ENCODE measurements at regions not wholly inside any gene's neighbourhood (a gene's known extent, or its start where the extent isn't known, plus 50 kb on each side); places are given as distances from the start of the nearest gene placed in this dataset.

DNA sequence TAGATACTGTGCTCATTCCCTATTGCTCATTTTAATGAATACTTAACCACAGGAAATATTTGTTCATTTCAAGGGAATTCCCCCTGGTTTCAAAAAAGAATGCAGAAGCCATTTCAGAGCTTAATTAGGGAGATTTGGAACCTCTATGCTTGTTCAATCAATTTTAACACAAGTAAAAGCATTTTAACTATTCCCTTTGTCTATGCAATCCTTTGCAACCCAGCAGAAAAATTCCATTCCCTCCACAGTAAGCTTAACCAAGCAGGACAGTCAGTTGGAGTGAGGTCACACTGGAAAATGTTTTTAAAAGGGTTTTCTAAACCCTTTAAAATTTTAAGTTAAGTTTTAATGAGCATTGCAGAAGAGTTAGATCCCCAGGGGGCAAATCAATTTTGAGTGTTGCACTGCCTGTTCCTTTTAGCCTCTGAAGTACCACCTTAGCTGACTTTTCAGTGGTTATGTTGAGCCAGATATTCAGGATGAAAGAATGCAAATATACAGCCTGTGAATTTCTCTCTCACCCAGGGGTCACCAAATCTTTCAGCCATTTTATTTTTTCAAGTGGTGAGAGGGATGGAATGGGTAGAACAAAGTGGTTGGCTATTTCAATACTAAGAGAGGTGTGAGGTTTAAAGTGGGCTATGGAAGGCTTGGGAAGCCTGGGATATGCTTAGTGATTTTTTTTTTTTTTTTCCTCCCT is 356.2 kb upstream of the NUDT12 start:
- FAIRE-seq (no peak), DNase-seq (ENCODE audit: low spot score in 2 of 2) (no peak)

DNA sequence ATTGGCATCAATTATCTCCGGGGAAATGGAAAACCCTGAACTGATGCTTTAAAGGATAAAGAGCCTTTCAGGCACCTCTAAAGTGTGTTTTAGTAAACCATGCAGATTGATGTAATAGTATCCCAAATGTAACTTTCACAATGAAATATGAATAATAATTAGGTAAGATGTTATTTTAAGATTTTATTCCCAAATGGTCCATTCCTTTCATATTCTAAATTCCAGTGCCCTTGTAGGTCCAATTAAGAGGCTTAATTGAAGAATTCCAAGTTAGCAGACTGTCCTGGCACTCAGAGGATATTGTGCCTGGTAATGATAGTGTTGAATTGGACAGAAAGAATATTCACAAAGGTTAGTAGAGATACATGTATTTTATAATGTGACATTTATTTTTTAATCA is 352.5 kb upstream of the NUDT12 start:
- FAIRE-seq (no peak), DNase-seq (ENCODE audit: low spot score in 2 of 2) (no peak)

DNA sequence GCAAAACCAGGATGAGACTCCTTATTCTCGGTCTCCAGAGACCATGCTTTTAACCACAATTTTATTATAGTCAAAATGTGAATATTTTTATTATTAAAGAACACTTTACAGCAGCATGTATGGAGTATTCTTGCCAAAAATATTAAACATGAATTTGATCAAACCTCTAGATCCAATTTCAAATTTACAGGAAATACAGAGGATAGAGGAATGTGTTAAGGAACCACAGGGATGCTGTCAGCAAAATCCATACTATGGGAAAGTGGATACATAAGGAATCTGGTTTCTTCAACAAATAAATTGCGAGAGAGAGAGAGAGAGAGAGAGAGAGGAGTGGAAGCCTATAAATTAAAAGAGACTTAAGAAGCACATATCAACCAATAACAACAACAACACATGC is 348.2 kb upstream of the NUDT12 start:
- DNase-seq (ENCODE audit: low spot score in 2 of 2) (no peak), FAIRE-seq (no peak)

DNA sequence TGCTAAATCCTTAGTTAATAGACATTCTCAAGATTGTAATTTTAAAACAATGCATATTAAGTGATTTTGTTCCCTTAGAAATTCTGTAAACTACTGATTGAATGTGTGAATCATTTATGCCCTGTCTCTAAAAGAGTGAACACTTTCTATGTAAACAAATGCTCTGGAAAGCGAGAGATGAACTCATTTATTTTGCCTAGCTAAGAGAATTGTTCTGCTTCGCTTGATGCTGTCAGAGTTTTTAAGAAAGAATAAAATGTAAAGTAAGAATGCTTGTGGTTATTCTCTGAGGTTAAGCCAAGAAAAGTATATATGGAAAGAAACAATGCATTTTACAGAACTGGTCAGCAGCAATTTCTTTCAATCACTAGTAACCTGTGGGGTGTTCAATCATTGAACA is 347.4 kb upstream of the NUDT12 start:
- DNase-seq (ENCODE audit: low spot score in 2 of 2) (no peak), FAIRE-seq (no peak)

DNA sequence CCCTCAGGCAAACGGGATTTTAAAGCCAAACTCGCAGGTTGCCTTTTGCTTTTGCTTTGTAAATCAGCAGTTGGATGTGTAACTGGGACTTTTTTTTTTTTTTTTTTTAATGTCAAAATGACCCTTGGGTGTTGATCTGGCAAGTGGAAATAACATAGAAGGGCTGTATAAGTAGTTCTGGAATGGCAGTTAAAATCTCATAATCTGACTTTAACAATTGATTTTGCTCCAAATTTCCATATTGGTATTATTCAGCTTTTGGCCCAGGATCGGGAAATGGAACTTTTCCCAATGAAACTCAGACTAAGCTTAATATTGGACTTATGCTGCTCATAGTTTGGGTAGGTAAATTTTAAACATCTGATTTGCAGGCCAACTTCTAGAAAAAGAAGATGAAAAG is 346.8 kb upstream of the NUDT12 start:
- DNase-seq (ENCODE audit: low spot score in 2 of 2) (no peak), FAIRE-seq (no peak)

DNA sequence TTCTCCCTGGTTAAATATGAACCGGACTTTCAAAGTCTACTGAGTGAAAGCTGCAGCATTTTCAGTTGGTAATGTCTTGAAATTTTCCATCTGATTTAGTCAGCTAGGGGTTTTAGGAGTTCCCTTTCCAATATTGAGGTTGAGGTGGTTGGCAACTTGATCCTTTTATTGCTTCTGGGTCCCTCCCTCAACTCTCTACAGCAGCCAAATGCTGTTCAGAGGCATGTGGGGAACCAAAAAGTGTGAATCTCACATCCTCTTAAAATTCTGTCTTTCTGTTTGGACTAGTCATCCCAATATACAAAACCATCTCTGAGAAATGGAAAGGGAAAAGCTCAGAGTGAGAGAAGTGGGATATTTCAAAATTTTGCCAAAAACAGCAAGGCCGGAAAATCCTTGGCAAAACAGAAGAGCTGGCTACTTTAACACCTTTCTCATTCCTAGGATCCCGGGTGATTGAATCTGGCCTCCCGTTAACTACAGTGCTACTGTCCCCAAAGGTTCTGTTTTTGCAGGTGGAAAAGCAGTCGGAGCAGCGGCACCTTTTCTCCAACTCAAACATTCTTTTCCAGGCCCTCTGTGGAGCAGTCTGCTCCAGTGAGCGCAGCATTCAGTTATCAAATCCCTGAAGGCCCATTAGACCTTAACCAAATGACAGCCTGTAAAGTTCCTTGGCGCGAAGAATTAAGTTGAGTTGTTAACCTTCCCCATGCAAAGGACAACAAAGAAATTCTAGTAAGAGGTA is 345.9 kb upstream of the NUDT12 start:
- DNase-seq (ENCODE audit: low spot score in 2 of 2) (no peak), FAIRE-seq (no peak)

DNA sequence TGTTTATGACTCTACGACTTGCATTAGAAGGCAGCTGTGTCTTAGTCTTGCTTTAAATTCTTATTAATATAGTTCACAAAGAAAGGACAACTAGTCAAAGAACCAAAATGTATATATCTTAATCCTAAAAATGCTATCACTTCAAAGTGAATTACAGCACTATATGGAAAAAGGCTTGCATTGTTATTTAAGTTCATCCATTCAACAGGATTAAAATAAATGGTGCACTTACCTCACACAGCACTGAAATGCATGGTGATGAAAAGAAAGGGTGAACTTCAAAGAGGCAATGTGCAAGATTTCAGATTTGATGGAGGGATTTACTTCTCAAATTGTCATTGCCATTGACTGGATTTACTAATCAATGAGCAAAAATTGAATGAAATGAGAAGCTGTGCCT is 344.4 kb upstream of the NUDT12 start:
- DNase-seq (ENCODE audit: low spot score in 2 of 2) (no peak), FAIRE-seq (no peak)

DNA sequence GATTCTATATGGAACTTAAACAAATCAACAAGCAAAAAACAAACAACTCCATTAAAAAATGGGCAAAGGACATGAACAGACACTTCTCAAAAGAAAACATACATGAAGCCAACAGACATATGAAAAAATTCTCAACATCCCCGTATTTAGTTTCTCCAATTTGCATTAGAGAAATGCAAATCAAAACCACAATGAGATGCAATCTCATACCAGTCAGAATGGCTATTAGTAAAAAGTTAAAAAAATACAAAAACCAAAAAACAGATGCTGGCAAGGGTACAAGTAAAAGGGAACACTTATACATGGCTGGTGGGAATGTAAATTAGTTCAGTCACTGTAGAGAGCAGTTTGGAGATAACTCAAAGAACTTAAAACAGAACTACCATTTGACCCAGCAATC is 342.1 kb upstream of the NUDT12 start:
- DNase-seq (ENCODE audit: low spot score in 2 of 2) (no peak), FAIRE-seq (no peak)

DNA sequence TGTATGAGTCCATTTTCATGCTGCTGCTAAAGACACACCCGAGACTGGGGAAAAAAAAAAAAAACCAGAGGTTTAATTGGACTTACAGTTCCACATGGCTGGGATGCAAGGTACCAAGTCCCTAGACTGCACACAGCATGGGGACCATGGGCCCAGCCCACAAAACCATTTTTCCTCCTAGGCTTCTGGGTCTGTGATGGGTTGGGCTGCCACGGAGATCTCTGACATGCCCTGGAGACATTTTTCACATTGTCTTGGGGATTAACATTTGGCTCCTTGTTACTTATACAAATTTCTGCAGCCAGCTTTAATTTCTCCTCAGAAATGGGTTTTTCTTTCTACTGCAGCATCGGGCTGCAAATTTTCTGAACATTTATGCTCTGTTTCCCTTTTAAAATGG is 340.3 kb upstream of the NUDT12 start:
- DNase-seq (ENCODE audit: low spot score in 2 of 2): no peak

DNA sequence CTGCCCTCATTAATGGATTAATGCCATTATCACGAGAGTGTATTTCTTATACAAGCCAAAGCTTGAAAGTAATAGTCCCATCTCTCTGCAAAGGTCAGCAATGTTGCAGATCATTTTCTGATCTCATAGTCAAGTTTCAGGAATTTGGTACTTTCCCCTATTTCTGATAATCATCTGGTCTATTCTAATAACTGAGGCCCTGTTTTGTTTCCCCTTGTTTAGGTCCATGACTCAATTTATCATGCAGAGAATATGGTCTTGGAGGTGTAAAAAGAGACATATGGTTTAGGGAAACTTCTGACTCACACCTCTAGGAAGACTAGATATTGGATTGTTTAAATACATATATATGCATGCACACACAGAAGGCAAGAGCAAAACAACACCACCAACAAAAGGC is 339.3 kb upstream of the NUDT12 start:
- FAIRE-seq: no peak
- DNase-seq (ENCODE audit: low spot score in 2 of 2): no peak

More for the DNA sequence above, 340.3 kb upstream of the NUDT12 start:
- FAIRE-seq: no peak

DNA sequence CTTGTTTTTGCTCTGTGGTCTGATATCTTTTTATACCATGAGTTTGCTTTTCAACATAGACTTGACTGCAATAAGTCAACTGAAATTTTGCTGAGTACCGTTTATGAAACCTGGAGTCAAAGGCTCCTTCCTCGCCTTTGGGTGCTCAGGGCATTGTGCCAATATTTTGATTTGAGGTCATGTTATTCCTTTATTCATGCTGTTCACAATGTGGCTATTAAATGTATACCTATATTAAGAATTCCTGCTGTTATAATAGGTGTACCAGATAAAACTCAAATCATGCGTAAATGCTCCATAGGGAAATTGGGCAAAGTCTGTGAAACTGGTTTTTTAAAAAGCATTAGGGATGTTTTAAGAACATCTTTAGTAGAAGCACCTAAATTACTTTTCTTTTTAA is 334.0 kb upstream of the NUDT12 start:
- DNase-seq (ENCODE audit: low spot score in 2 of 2) (no peak), FAIRE-seq (no peak)

DNA sequence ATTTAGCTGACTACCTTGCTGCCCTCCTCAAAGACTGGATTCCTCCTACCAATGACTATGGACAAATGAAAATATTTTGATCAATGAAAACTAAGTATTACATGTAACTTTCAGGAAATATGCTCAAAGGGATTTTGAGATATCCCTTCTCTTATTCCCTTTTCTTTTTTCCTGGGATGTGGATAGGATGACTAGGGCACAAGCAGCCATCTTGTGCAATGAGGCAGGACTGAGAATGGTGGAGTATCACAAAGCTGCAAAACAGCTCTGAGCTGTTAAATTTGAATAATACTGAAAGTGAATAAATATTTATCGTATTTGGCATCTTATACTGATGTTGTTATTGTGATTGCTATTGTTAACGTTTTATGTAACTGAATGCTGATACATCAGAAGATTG is 333.1 kb upstream of the NUDT12 start:
- no peak for DNase-seq (ENCODE audit: low spot score in 2 of 2)
- no peak for FAIRE-seq

DNA sequence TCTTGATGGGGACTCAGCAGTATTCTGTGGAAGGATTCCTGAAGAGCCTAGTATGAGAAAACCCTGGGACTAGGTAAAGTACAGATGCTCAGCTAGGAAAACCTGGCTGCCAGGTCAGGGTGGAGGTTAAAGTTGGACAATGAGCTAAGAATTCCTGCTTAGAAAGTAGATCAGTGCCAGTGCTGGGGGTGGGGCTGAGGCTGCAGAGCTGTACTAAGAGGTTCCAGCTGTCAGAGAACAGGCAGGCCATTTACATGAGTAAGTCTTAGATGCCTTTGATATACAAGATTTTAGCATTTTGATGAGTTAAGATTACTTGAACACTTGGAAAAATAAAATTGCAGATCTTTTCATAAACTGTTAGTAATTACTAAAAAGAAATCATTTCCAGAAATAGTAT is 332.3 kb upstream of the NUDT12 start:
- no peak for FAIRE-seq
- DNase-seq (ENCODE audit: low spot score in 2 of 2): no peak

DNA sequence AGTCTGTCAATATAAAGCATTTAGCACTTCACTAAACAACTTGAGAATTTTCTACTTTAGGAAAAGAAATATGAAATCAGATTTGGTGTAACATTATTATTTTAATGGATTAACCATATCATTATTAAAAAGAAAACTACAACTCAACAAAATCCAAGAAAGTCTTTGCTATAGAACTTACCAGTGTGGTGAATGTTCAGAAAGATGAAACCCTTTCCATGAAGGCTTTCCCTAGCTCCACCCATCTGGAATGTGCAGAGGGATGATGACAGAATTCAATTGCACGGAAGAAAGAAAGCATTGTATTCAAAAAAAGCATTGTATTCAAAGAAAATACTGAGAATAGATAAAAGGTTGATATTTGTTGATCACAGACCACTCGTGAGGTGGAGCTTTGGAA is 328.6 kb upstream of the NUDT12 start:
- peak; percentile 15 to 25 for DNase-seq (ENCODE audit: low spot score in 2 of 2)

DNA sequence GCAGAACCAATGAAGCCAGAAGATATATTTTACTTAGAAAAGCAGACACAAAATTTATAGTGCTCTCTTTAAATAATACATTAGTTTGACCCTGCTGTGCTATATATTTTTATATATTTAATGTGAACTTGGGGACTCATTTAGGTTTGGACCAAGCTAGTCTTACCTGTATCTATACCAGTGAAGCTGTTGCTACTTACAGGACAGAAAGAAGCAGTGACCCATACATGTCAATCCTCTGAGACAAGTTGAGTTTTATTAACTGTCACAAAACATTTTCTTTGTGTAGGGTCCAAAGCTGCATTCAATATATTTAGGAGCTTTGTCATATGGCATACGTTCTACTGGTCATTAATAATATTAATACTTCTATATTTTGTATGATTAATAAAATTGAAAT is 327.7 kb upstream of the NUDT12 start:
- DNase-seq (ENCODE audit: low spot score in 2 of 2): no peak
- FAIRE-seq: no peak

More for the DNA sequence above, 328.6 kb upstream of the NUDT12 start:
- FAIRE-seq: peak; percentile 74

DNA sequence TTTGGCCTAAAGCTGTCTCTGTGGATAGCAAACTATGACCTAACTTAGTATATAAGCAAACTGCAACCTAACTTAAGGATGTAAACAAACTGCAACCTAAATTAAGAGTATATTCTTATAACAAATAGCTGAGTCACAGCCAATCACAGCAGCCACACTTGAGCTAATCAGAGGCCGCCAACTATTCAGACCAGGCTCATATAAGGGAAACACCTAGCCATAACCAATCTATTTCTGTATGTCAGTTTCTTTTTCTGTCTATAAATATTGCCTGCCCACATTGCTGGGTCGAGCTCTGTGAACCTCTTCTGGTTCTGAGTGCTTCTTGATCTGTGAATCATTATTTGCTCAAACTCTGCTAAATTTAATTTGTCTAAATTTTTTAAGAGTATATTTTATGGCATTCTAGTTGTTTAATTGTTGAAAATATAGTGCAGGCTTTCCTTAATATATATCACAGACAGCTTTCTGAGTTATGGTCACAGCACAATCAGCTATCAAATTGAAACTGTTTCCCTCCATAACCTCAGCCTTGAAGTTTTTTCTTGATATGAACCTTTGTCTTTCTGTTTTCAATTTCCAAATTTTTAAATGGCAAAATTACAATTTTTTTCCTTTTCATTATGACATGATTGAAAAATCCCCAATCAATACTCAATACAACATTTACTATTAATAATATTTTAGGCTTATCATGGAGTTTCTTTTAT is 327.1 kb upstream of the NUDT12 start:
- DNase-seq (ENCODE audit: low spot score in 2 of 2) (no peak), FAIRE-seq (peak; percentile 52)

DNA sequence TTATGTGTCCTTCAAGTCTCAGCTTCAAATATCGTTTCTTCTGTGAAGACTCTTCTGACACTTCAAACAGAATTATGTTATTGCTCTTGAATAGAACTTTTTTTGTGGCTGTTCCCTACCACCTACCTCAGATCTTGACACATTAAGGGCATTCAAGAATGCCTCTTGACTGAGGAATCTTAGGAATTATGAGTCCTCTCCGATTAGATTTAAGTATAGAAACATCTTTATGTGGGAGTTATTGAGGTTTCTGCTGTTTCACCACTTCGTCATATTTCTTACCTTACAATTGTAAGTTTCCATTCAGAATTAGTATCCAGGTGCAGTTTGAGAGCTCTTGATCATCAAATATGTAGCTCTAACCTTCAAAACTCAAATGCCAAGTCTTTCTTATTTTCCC is 324.2 kb upstream of the NUDT12 start:
- no peak for DNase-seq (ENCODE audit: low spot score in 2 of 2)
- FAIRE-seq: no peak

DNA sequence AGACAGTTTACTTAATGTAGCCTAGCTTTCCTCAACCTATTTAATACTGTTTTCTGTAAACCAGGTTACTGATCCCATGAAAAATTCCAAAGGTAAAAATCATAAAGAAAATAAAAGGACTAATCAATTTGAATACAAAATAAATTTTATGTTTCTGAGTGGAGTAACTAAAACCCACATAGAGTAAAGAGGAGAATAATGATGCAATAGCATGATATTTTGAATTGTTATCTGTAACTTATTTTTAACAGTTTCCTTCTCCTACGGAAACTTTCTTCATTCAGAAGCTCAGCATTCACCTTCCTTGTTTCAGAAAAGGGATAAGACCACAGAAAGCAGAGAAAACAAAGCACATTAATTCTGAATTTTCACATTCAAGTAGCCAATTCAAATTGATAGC is 320.6 kb upstream of the NUDT12 start:
- FAIRE-seq: no peak
- no peak for DNase-seq (ENCODE audit: low spot score in 2 of 2)

DNA sequence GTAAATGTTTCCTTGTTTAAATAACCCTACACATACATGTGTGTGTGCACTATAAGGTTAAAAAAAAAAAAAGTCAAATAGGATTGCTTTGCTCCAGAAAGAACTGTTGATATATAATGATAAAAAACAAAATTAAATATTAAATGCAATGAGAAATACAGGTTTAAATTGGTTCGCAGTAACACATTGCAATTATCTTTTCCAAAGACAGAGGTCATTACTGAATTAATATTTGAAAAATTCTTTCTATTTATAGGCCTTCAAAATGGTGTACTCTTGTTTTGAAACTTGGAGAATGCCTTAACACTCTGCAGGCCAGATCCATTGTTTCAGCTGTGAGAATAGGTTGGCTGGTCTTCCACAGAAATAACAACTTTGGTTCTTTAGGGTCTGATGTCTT is 319.0 kb upstream of the NUDT12 start:
- FAIRE-seq (no peak), DNase-seq (ENCODE audit: low spot score in 2 of 2) (no peak)

DNA sequence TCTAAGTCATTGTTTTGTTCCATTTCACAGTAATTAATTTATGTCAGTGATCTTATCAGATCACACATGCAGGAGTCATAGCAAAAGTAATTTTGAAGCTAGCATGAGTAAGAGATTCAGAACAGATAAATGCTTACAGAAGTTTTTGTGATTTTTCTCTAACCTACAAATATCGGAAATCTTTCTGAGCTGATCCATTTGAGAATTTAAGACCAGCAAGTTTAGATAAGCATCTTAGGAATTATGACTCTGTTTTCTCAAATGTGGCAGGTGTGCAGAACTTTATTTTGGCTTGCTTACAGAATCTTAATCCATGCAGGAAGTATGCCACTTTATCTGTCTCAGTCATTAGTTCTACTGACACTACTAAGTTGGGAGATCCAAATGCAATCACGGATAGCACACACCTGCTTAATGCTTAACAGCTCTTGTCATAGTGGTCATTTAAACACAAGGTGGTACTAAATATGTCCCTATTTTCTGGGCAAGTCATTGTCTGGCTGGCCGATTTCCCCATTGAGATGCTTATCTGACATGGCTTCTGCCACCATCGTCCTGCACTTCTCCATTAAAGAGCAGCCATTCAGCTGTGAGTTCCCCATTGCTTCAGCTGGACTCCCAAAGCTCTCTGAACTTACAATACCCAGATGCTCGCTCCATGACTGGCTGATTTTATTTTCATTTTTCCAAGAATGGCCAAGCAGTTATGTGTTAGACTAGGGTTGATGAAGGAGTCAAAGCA is 305.4 kb upstream of the NUDT12 start:
- no peak for FAIRE-seq
- no peak for DNase-seq (ENCODE audit: low spot score in 2 of 2)

DNA sequence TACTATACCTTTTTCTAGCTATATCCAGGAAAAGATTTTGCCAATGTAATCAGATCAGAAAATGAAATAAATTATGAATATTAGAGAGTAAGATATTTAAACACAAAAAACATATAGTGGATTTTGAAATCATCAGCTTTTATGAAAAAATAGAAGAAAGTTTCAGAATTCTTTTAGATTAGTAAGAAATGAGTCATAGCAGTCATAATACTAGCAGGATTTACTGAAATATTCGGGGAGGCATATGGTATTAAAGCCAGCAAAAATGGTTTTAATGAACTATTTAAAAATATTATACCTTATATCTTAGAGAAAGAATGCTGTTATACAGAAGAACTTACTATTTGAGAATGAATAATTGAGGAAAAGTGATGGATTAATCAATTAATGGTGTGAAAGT is 303.6 kb upstream of the NUDT12 start:
- FAIRE-seq: no peak
- DNase-seq (ENCODE audit: low spot score in 2 of 2): no peak
